H54 (cell line): ENCODE measurements at regions not wholly inside any gene's neighbourhood (a gene's known extent, or its start where the extent isn't known, plus 50 kb on each side); places are given as distances from the start of the nearest gene placed in this dataset.
"Not testable (repeated sequence)": the region's sequence is repeated elsewhere in the genome, so short reads cannot be mapped to it uniquely, and the experiment has no call there.

Experiments used
- DNase-seq: peaks from one replicate; pipeline ENCODE4 v3.0.0; 2011; ENCODE audit warnings: low spot score, mixed read lengths; ENCODE audit not compliant: insufficient read length
- FAIRE-seq: peaks from 3 replicates; lab custom pipeline; 2011; peaks lifted over from hg19 to GRCh38; lab: Jason Lieb, UNC
- POLR2A ChIP-seq: IDR thresholded peaks from 2 replicates; pipeline ENCODE4 v1.6.1; 2011; ENCODE audit warnings: low read depth, mild to moderate bottlenecking, low read length

- TF ChIP-seq POLR2A, result no peak
- no peak for FAIRE-seq
- DNase-seq, result no peak
Measured at GRCh38 chr17:22123536-22124281, 431.4 kb downstream of the KCNJ18 start.

GRCh38 chr17:22128171-22128570 lies 435.8 kb downstream of the KCNJ18 start:
- TF ChIP-seq POLR2A, result no peak

GRCh38 chr17:22128723-22129122 lies 436.4 kb downstream of the KCNJ18 start:
- DNase-seq, result no peak
- FAIRE-seq, result no peak
- TF ChIP-seq POLR2A, result no peak

More at GRCh38 chr17:22128171-22128570, 435.8 kb downstream of the KCNJ18 start:
- DNase-seq (no peak), FAIRE-seq (no peak)

- FAIRE-seq, DNase-seq: not testable (repeated sequence)
Measured at GRCh38 chr17:22129920-22130319, 437.6 kb downstream of the KCNJ18 start.

- DNase-seq (no peak), FAIRE-seq (no peak)
- no peak for TF ChIP-seq POLR2A
Measured at GRCh38 chr17:22131740-22132139, 439.4 kb downstream of the KCNJ18 start.

GRCh38 chr17:22138861-22139469 lies 446.6 kb downstream of the KCNJ18 start:
- FAIRE-seq (no peak), DNase-seq (no peak)
- no peak for TF ChIP-seq POLR2A

- no peak for TF ChIP-seq POLR2A
- DNase-seq, result no peak
- FAIRE-seq, result no peak
Measured at GRCh38 chr17:22142091-22142490, 449.8 kb downstream of the KCNJ18 start.

GRCh38 chr17:22145605-22146178 lies 453.4 kb downstream of the KCNJ18 start:
- no peak for DNase-seq
- no peak for TF ChIP-seq POLR2A
- FAIRE-seq, result no peak

- TF ChIP-seq POLR2A, result no peak
- no peak for DNase-seq
- FAIRE-seq, result no peak
Measured at GRCh38 chr17:22158364-22158763, 466.0 kb downstream of the KCNJ18 start.

GRCh38 chr17:22161376-22161775 lies 469.1 kb downstream of the KCNJ18 start:
- DNase-seq (no peak), FAIRE-seq (no peak)
- TF ChIP-seq POLR2A, result no peak

- no peak for TF ChIP-seq POLR2A
- no peak for FAIRE-seq
- no peak for DNase-seq
Measured at GRCh38 chr17:22171631-22172030, 479.3 kb downstream of the KCNJ18 start.

- FAIRE-seq, result no peak
- DNase-seq, result no peak
- no peak for TF ChIP-seq POLR2A
Measured at GRCh38 chr17:22193113-22193512, 500.8 kb downstream of the KCNJ18 start.

GRCh38 chr17:22200187-22200586 lies 507.9 kb downstream of the KCNJ18 start:
- not testable (repeated sequence) for FAIRE-seq

GRCh38 chr17:22202702-22203101 lies 510.4 kb downstream of the KCNJ18 start:
- FAIRE-seq (no peak), DNase-seq (no peak)
- no peak for TF ChIP-seq POLR2A

More at GRCh38 chr17:22200187-22200586, 507.9 kb downstream of the KCNJ18 start:
- not testable (repeated sequence) for DNase-seq
